Astrocyte (in vitro differentiated cells and primary cell): ENCODE measurements at regions not wholly inside any gene's neighbourhood (a gene's known extent, or its start where the extent isn't known, plus 50 kb on each side); places are given as distances from the start of the nearest gene placed in this dataset.
"Not testable (repeated sequence)": the region's sequence is repeated elsewhere in the genome, so short reads cannot be mapped to it uniquely, and the experiment has no call there.

Source experiments
- DNase-seq: peaks from one replicate; pipeline ENCODE4 v3.0.0-alpha.2; 2010; ENCODE audit warnings: low read depth
- FAIRE-seq: peaks from 2 replicates; lab custom pipeline; 2011; peaks lifted over from hg19 to GRCh38; lab: Jason Lieb, UNC
- H2AFZ ChIP-seq: 2 replicates; pipeline ENCODE4 v1.6.0; 2012; ENCODE audit warnings: low read depth, low read length, inconsistent platforms
- H3K27ac ChIP-seq: 2 replicates; pipeline ENCODE4 v1.5.1; 2011; ENCODE audit warnings: low read depth, low read length, inconsistent platforms
- H3K27me3 ChIP-seq: 2 replicates; pipeline ENCODE4 v1.6.0; 2011; ENCODE audit warnings: low read length, inconsistent platforms; ENCODE audit not compliant: insufficient read depth
- H3K36me3 ChIP-seq: 2 replicates; pipeline ENCODE4 v1.5.1; 2011; ENCODE audit warnings: low read length, inconsistent platforms; ENCODE audit not compliant: insufficient read depth
- H3K4me1 ChIP-seq: 2 replicates; pipeline ENCODE4 v1.5.1; 2011; ENCODE audit warnings: low read length, inconsistent platforms; ENCODE audit not compliant: insufficient read depth
- H3K4me2 ChIP-seq: 2 replicates; pipeline ENCODE4 v1.6.0; 2012; ENCODE audit warnings: low read length, inconsistent platforms
- H3K4me3 ChIP-seq: 2 replicates; pipeline ENCODE4 v1.5.1; 2011; ENCODE audit warnings: low read depth, mild to moderate bottlenecking, low read length, inconsistent platforms; ENCODE audit not compliant: insufficient read depth
- H3K79me2 ChIP-seq: 2 replicates; pipeline ENCODE4 v1.6.0; 2012; ENCODE audit warnings: mild to moderate bottlenecking, low read length, inconsistent platforms; ENCODE audit not compliant: insufficient read depth
- H3K9ac ChIP-seq: 2 replicates; pipeline ENCODE4 v1.6.0; 2012; ENCODE audit warnings: mild to moderate bottlenecking, low read length, inconsistent platforms
- H3K9me3 ChIP-seq: 2 replicates; pipeline ENCODE4 v1.5.1; 2012; ENCODE audit warnings: low read depth, mild to moderate bottlenecking, low read length, inconsistent platforms; ENCODE audit not compliant: insufficient read depth
- H4K20me1 ChIP-seq: 2 replicates; pipeline ENCODE4 v1.6.0; 2012; ENCODE audit warnings: low read length, inconsistent platforms; ENCODE audit not compliant: insufficient read depth
- H3K27ac Mint-ChIP-seq: one replicate; pipeline ENCODE4 v1.8.0; 2021; ENCODE audit warnings: mild to moderate bottlenecking, mixed read lengths; ENCODE audit not compliant: unreplicated experiment
- H3K27me3 Mint-ChIP-seq: one replicate; pipeline ENCODE4 v1.8.0; 2021; ENCODE audit warnings: low read depth, mixed read lengths; ENCODE audit not compliant: unreplicated experiment
- H3K36me3 Mint-ChIP-seq: one replicate; pipeline ENCODE4 v1.8.0; 2021; ENCODE audit warnings: low read depth, mixed read lengths; ENCODE audit not compliant: unreplicated experiment
- H3K4me1 Mint-ChIP-seq: one replicate; pipeline ENCODE4 v1.8.0; 2021; ENCODE audit warnings: low read depth, mixed read lengths; ENCODE audit not compliant: unreplicated experiment
- H3K4me3 Mint-ChIP-seq: one replicate; pipeline ENCODE4 v1.8.0; 2021; ENCODE audit warnings: mild to moderate bottlenecking, moderate library complexity, mixed read lengths; ENCODE audit not compliant: unreplicated experiment
- H3K9me3 Mint-ChIP-seq: one replicate; pipeline ENCODE4 v1.8.0; 2021; ENCODE audit warnings: mild to moderate bottlenecking, mixed read lengths; ENCODE audit not compliant: unreplicated experiment
- CTCF ChIP-seq: IDR thresholded peaks from 2 replicates; pipeline ENCODE4 v1.5.1; 2011; ENCODE audit warnings: low read depth, mild to moderate bottlenecking, inconsistent platforms, low read length, moderate library complexity; ENCODE audit not compliant: insufficient read depth
- EZH2 ChIP-seq: IDR thresholded peaks from 2 replicates; pipeline ENCODE4 v1.6.1; 2012; ENCODE audit warnings: mild to moderate bottlenecking, low read length, inconsistent platforms; ENCODE audit not compliant: insufficient read depth

DNA sequence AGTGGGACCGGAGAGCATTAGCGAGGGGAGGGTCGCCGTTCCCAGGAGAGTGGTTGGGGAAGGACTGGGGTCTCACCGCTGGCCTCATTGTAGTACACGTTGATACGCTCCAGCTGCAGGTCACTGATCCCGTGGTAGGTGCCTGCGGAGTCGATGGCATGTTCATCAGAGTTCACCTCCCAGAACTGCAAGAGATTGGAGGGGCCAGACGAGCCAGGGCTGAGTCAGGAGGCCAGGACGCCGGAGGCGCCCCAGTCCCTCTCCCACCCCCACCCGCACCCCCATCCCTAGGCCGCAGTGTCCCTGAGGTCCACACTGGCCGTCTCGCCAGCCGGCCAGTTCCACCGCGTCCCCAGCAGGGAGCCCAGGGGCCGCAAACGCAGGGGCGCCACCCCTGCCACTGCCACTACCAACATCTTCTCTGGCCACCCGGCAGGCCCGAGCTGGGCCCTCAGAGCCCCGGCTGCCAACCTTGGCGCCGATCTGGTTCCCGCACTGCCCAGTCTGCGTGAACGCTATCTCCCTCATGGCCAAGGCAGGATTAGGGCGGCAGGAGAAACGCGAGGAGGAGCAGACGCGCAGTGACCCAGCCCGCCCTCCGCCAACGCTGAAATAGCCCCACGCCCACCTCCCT is 144.2 kb downstream of the ALG10 start:
- H3K79me2 ChIP-seq: no peaks in the 10 kb centered on the region
- Mint-ChIP-seq H3K4me1 (no peaks in the 10 kb centered on the region), H3K27me3 (no peaks in the 10 kb centered on the region), H3K27ac (no peak overlapping the region), H3K9me3 (peaks cover 12% of the 10 kb centered on the region), H3K4me3 (no peak overlapping the region), H3K36me3 (no peaks in the 10 kb centered on the region)
- TF ChIP-seq CTCF (no peak), EZH2 (no peak)
- no peak overlapping the region for H3K4me2 ChIP-seq
- no peaks in the 10 kb centered on the region for H4K20me1 ChIP-seq
- H3K4me3 ChIP-seq: no peak overlapping the region
- no peaks in the 10 kb centered on the region for H3K27me3 ChIP-seq
- no peak overlapping the region for H3K27ac ChIP-seq
- no peak overlapping the region for H3K9ac ChIP-seq
- no peaks in the 10 kb centered on the region for H3K36me3 ChIP-seq
- FAIRE-seq (no peak), DNase-seq (no peak)
- H3K9me3 ChIP-seq: peaks cover 4% of the 10 kb centered on the region
- no peaks in the 10 kb centered on the region for H3K4me1 ChIP-seq
- H2AFZ ChIP-seq: no peak overlapping the region

GRCh38 chr12:34168507-34168906 is 146.2 kb downstream of the ALG10 start:
- FAIRE-seq, H3K27ac ChIP-seq, H3K79me2 ChIP-seq, H2AFZ ChIP-seq, H3K36me3 ChIP-seq, H3K9me3 ChIP-seq, H3K36me3 Mint-ChIP-seq, H3K27ac Mint-ChIP-seq, H3K4me3 Mint-ChIP-seq, DNase-seq, H3K4me1 Mint-ChIP-seq, H3K4me1 ChIP-seq, H3K4me3 ChIP-seq, H3K9me3 Mint-ChIP-seq, H3K9ac ChIP-seq, H3K4me2 ChIP-seq, H3K27me3 ChIP-seq, H3K27me3 Mint-ChIP-seq, H4K20me1 ChIP-seq: not testable (repeated sequence)

- Histone ChIP-seq H3K4me2 (no peak overlapping the region), H2AFZ (no peak overlapping the region), H3K9me3 (peaks cover 12% of the 10 kb centered on the region), H3K27me3 (no peaks in the 10 kb centered on the region), H3K79me2 (no peaks in the 10 kb centered on the region), H3K4me3 (no peak overlapping the region), H4K20me1 (no peaks in the 10 kb centered on the region), H3K9ac (no peak overlapping the region), H3K4me1 (no peaks in the 10 kb centered on the region), H3K27ac (no peak overlapping the region), H3K36me3 (no peaks in the 10 kb centered on the region)
- TF ChIP-seq EZH2: no peak
- no peak for TF ChIP-seq CTCF
- H3K36me3 Mint-ChIP-seq: no peaks in the 10 kb centered on the region
- H3K4me3 Mint-ChIP-seq: no peak overlapping the region
- no peak for DNase-seq
- H3K27me3 Mint-ChIP-seq: no peaks in the 10 kb centered on the region
- FAIRE-seq: no peak
- H3K9me3 Mint-ChIP-seq: no peaks in the 10 kb centered on the region
- no peak overlapping the region for H3K27ac Mint-ChIP-seq
- no peaks in the 10 kb centered on the region for H3K4me1 Mint-ChIP-seq
Observed at GRCh38 chr12:34186492-34186891, 164.2 kb downstream of the ALG10 start.
